ENCODE measurements at regions not wholly inside any gene's neighbourhood (a gene's known extent, or its start where the extent isn't known, plus 50 kb on each side); places are given as distances from the start of the nearest gene placed in this dataset.

DNA sequence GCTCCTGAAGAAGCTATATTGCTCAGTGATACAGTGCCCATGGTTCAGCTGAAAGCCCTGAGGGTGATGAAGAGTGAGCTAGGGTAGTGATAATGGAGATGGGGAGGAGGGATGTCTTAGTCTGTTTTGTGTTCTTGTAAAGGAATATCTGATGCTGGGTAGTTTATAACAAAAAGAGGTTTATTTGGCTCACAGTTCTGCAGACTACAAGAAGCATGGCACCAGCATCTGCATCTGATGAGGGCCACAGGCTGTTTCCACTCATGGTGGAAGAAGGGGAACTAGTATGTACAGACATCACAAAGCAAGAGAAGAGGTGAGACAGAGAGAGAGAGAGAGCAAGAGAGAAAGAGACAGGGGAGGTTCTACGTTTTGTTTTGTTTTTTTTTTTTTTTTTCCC is 417.3 kb upstream of the TRIB2 start:
- no peak for DNase-seq

DNA sequence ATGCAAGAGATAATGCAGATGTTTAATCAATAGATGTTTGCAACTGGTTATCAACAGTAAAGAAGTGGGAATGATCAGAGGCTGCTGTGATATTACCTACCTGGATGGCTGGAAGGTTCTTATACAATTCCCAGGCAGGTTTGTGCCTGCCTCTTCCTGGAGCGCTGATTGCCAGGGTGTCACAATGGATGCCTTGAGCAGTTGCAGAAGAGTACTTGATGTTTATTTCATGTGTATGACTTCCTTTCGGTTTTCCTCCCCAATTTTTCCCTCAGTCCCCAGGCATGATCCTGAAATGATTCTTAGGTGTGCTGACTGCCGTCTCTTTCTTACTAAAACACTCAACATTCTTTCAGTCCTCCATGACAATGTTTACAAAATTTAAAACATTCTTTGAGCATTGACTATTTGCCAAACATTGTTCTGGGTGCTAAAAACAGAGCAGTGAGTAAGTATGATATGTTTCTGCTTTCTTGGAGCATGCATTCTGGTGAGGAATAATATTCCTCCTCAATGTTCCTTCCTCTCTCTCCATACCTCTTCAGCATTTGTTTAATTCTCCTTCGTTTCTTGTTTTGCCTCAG is 416.6 kb upstream of the TRIB2 start:
- no peak for DNase-seq

DNA sequence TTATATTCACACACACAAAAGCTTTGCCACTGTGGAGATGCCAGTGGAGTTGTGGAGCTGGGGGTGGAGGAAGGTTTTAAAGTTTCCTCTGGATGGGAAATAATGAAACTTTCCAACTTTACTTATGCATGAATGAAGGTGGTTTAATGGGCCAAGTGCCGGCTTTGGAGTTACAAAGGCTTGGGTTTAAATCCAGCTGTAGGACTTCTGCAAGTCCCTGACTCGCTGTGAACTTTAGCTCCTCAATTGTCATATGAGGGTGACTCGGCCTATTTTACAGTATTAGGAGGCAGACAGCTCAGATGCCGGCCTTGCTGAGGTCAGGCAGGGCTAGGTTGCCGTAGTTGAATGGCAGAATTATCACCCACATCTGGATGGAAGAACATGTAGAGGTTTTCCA is 415.8 kb upstream of the TRIB2 start:
- no peak for DNase-seq

DNA sequence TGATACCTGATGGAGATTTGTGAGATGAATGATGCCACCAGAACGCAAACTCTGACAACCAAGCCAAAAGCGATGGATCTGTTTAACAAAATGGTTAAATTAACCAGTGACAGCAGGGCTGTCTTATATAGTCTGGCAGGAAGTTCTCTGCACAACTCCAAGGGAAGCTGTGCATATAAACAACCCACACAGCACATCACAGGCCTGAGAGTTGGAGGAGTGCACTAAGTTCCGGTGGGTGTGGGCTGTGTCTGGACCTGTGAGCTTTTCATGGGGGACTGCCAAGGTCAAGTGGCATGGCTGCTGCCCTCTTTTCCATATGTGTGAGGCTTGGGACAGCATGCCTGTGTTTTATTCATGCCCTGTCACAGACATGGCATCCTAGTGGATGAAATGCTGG is 414.6 kb upstream of the TRIB2 start:
- no peak for DNase-seq

DNA sequence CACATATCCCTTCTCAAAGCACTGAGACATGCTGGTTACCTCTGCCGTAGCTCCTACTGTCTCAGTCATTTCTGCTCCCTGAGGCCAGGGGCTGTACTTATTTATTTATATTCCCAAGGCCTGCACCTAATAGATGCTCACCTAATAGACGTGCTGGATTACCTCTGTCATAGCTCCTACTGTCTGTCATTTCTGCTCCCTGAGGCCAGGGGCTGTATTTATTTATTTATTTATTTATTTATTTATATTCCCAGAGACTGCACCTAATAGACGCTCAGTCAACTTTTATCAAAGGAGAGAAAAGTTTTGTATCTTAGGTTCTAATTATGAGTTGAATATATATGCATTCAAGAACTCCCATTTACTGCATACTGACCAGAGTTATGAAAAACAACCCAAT is 414.0 kb upstream of the TRIB2 start:
- DNase-seq, result no peak

DNA sequence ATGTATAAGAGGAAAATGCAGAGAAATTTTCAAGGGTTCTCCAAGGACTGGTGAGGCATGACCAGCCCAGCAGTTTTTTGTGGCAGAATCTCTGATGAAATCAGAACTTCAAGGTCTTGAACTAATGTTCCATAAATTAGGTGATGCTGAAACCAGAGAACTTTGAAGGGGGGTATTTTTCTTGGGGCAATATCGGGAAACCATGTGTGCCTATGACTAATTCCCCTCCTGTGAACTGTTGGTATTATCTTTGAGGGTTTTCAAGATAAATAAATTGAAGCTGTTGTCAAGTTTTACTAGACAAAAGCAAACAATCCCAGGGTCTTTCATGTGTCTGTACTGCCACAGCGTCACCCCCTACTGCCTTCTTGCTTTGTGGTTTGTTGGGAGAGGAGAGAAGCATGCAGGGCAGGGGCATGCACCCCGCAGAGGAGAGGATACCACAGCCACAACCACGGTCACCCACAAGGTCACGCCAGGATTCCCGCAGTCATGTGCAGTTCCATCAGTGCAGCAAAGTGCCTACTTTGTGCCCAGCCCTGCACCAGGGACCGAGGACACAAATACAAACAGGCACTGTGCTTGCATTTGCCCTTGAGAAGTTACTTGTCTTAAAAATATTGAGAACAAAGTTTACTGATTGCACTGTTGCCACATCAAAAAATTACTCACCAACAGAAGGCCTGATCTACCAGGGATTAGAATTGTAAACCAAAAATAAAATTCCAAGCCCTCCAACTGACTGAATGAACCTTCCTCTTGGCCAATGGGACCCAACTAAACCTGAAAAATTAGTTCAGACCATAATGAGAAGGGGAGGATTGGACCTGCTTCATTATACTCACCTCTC is 413.3 kb upstream of the TRIB2 start:
- DNase-seq, result no peak

DNA sequence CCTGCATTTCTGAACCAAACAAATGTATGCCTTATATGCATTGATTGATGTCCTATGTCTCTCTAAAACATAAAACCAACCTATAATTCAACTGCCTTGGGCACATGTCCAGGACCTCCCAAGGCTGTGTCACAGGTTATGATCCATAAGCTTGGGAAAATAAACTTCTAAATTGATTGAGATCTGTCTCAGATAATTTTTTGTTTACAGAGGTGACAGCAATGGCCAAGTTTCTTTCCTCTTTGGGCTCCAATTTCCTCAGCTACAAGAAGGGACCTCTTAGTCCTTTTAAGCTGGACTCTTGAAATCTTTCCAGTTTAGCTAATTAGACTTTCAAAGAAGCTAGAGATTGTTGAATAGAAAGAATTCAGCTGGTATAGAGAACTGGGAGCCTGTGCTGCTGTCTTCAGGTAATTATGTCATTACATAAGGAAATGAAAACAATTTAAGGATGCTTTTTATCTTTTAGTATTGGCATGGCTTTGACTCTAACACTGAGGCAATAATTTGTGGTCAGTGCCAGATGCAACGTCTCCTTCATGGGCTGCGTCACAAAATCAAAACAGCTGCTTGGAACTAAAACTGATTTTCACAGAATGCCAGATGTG is 412.1 kb upstream of the TRIB2 start:
- DNase-seq, result no peak

GRCh38 chr2:12305931-12306330 is 410.8 kb upstream of the TRIB2 start:
- no peak for DNase-seq

- DNase-seq, result no peak
These were observed 406.3 kb upstream of the TRIB2 start for GRCh38 chr2:12310399-12310798.

GRCh38 chr2:12313445-12314126 is 403.1 kb upstream of the TRIB2 start:
- DNase-seq, result no peak

DNA sequence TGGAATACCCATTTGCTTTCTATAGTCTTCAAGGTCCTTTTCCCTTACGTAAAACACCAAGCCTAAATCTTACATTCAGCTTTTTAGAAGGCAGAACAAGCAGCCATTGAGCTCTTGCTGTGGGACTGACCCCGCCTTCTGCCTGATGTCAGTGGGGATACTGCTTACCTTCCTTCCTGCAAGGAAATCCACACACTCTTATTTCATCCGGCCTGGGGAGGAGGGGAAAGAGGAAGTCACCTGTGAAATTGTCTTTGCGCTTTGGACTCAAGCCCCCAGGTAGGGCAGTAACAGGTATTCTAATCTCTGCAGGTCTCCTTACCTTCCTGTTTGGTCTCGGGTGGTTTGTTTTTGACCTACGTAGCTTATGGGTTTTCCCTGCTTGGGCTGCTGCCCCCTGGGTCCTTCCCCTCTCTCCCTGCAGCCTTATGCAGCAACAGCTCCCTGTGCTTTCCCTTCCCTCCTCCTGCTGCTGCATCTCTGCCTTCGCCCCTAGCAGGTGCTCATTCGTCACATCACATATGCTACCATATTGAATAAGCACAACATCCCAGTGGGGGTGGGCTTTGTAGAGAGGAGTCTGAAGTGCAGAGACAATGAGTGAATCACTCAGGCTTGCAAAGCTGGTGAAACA is 402.5 kb upstream of the TRIB2 start:
- no peak for DNase-seq

DNA sequence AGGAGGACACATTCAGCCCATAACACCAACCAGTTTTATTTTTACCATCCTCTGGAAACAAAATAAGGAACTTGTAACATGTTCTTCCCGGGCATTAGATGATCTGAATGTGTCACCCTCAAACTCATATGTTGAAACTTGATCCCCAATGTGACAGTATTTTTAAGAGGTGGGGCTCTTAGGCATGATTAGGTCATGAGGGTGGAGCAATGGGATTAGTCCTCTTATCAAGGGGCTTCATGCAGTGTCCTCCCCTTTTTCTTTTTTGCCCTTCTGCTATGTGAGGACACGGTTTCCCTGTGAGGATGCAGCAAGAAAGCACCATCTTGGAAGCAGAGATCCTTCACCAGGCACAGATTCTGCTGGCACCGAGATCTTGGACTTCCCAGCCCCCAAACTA is 401.5 kb upstream of the TRIB2 start:
- DNase-seq, result no peak

DNA sequence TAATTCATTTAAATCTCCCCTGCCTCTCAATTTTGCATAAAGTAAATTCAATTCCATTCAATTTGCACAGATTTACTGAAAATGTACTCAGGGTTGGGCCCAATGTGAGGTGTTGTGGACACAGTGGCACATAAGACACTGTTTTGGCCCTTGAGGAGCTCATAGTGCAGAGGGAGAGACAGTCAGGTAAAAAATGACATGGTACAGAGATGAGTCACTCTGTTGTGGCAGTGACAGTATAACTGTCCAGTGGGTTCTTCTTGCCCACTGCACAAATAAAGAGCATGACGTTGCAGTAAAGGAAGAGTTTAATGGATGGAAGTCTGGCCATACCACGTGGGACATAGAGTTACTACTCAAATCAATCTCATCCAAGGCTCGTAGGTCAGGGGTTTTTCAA is 400.3 kb upstream of the TRIB2 start:
- DNase-seq, result no peak

DNA sequence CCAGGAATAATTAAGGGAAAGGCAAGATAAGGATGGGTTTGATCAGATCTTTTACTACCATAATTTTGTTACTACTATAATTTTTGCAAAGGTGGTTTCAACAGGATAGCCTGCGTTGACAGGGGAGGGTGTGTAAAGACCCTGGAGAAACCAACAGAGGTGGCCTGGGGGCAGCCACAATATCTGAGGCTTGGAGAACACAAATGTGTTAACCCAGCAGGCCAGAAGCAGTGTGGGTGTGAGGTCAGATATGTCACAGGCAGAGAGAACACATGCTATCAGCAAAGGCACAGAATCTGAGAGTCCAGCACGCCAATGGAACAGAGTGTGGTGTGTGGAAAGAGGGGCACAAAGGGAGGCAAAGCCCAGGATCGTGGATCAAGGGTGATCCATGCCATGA is 399.4 kb upstream of the TRIB2 start:
- no peak for DNase-seq

DNA sequence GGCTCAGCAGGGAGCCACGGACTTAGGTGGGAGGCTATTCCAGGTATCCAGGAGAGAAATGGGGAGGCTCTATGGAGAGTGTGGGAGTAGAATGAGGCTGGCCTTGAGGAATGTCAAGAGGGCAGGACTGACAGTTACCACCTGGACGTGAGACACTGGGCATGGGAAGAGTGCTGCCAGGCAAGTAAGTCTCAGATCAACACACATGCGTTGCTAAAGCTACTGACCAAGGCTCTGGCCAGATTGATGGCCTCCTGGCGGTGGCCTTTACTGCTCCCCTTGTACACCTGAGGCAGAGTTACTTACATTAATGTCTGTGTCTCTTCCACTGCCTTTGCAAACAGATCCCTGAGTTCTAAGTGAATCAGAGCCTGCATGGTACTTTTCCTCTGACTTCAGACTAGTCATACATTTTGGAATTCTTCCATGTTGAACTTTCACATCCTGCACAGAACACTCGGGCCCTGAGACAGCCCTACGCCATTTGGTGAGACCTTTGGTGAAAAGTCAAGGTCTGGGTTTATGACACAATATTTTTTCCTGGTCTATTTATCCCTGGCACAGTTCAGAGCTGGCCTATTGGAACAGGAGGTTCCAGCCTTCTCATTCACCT is 398.8 kb upstream of the TRIB2 start:
- no peak for DNase-seq

DNA sequence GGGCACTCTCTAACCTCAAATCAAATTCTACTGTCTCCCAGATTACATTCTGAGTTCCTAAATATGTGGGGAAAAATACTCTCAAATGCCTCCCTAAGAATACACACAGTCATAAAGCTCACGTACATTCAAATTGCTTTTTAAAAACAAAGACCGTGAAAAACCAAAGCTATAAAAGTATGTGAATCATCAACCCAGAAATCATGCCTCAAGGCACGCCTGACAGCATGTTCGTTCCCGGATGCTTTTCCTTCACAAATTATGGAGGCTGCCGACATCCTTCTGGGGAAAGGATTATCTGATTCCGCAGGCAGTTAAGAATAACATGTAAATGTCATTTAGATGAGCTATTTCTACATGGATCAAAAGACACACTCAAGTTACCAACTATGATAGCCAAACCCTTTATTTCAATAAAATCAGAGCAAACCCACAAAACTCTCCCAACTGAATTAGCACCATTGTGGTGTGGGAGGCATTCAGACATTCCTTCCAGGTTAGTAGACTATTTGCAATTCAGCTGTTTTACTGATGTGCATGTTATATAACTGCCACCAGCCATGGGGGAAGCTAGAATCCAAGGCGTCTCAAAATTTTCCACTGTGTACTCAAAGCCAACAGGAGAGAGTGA is 398.2 kb upstream of the TRIB2 start:
- no peak for DNase-seq

- DNase-seq, result no peak
These were observed 396.6 kb upstream of the TRIB2 start for GRCh38 chr2:12320027-12320734.

- no peak for DNase-seq
These were observed 395.6 kb upstream of the TRIB2 start for GRCh38 chr2:12320991-12321641.

DNA sequence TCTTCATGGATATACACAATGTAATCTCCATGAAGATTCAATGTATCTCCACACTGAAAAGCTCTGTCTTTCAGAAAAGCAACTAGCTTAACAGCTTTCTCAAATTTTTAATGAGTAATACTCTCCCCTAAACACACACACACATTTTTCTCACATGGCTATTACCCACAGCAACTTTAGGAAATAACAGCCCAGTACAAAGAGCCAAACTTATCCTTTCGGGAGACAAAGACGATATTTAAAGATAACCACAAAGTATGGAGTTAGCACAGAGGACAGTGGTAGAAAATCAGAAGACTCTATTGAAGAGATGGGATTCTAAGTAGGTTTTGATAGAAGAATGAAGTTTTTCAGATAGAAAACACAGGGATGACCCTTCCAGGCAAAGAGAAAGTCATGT is 394.9 kb upstream of the TRIB2 start:
- DNase-seq, result no peak

DNA sequence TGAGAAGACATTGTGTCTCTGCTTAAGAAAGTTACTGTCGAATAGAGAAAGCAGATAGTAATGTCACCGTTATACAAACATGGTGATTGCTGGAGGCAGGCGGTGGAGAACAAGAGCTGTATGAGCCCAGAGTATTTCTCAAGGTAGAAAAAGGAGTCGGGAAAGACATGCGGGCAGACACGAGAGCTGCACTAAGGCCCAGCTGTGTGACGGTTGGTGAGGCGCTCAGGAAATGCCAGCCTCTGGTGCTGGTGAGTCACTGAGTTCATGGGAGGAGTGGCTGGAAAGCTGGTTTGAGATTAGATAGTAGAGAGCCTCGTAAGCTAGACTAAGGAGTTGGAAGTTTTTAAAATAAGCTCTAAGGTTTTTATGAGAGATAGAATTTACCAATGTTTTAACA is 390.9 kb upstream of the TRIB2 start:
- DNase-seq, result no peak
